ENCODE measurements at regions not wholly inside any gene's neighbourhood (a gene's known extent, or its start where the extent isn't known, plus 50 kb on each side); places are given as distances from the start of the nearest gene placed in this dataset.

DNA sequence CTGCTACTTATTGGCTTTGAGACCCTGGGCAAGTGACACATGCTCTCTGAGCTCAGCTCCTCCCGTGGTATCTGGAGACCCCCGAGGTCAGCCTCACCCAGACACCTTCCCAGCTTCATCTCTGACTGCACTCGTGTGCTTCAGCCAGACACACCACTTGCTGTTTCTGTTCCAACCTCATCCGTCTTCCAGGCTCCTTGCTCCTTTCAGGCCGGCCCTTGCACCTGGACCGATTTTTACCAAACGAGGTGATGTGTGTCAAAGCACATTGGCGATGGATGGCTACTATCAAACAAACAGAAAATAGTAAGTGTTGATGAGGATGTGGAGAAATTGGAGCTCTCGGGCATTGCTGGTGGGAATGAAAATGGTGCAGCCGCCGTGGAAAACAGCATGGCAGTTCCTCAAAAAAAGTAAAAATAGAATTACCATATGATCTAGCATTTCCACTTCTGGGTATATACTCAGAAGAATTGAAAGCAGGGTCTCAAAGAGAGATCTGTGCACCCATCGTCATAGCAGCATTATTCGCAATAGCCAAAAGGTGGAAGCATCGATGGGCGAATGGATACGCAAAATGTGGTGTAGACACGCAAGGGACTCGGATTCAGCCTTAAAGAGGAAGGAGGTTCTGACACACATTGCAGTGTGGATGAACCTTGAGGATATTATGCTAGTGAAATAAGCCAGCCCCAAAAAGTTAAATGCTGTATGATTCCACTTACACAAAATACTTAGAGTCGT is 96.1 kb upstream of the IER5L start:
- DNase-seq: no peak

- DNase-seq: no peak
Measured at GRCh38 chr9:129273136-129273895, 95.3 kb upstream of the IER5L start.

DNA sequence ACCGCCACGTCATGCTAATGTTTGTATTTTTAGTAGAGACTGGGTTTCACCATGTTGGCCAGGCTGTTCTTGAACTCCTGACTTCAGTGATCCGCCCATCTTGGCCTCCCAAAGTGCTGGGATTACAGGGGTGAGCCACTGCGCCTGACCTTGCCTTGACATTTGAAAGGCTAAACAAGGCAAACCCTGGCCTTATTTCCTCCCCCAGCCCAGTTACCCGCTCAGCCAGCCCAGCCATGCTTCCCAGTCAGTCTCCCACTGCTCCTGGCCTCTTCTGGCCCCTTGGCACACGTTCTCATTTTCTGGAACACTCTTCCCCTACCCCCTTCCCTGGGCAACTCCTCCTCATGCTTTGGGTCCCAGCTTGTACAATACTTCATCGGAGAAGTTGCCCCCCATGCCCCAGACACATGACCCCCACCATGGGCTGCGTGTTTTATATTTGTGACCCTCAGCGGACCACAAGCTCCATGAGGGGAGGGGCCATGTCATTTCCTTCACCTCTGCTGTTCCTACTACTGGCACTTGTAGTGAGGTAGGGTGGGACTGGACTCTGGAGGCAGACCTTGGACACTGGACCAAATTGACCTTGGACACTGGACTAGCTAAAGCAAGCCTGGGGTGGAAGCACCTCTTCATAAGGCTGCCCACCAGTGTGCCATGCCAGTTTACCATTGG is 94.4 kb upstream of the IER5L start:
- DNase-seq: no peak

GRCh38 chr9:129270903-129271431 is 92.9 kb upstream of the IER5L start:
- no peak for DNase-seq

DNA sequence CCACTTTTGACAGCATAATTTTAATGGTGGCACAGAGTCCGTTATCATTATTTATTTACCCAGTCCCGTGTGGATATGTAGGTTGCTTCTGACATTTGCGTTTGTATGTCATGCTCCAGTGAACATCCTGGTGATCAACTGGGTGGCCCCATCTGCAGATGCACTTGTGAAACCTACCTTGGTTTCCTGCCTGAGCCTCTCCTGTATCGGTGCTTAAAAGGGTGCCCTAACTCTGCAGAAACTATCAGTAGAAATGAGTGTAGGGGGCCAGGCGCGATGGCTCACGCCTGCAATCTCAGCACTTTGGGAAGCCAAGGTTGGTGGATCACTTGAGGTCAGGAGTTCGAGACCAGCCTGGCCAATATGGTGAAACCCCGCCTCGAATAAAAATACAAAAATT is 92.1 kb upstream of the IER5L start:
- no peak for DNase-seq

DNA sequence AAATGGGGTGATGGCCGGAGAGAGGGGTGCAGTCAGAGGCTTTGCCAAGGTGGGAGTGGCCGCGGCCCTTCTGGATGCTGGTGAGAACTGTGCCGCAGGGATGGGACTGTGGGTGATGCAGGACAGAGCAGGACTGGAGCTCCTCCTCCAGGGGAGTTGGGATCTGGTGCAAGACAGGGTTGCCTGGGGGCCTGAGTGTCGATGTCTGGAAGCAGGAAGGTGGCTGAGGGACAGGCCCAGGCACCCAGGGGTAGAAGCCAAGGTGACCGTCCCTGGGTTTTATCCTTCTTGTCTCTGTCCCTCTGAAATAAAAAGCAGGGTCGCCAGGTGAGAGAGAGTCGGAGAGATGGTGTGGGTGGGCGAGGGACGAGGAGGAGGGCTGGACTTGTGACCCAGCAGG is 89.1 kb upstream of the IER5L start:
- no peak for DNase-seq

GRCh38 chr9:129266536-129266935 is 88.5 kb upstream of the IER5L start:
- DNase-seq: no peak

- DNase-seq: no peak
Measured at GRCh38 chr9:129264388-129264787, 86.3 kb upstream of the IER5L start.

DNA sequence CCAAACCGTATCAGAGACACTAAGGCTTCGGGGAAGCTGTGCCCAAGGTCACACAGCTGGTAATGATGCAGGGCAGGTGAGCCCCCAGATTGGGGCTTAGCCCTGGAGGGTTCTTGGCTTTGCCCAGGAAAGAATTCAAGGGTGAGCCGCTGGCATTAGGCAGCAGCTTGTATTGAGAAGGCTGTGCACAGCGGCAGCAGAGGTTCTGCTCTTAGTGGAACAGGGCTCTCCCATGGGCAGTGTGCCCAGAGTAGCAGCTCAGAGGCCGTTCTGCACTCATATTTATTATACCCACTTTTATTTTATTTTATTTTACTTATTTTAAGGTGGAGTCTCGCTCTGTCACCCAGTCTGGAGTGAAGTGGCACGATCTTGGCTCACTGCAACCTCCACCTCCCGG is 85.8 kb upstream of the IER5L start:
- DNase-seq: no peak

DNA sequence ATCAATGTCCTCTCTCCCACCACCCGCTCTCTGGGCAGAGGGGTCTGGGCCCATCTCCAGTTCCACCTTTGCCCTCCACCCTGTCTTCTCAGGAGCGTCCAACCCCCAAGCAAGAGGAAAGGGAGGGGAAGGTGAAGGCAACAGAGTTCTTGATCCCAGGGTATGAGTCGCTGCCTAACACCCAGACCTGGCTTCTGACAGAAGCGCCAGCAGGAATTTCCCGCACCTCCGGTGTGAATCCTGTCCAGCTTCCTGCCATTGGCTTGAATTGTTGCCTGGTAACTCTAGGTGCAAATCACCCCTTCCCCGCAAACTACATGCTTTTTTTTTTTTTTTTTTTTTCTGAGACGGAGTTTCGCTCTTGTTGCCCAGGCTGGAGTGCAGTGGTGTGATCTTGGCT is 84.2 kb upstream of the IER5L start:
- DNase-seq: no peak

GRCh38 chr9:129259375-129259774 is 81.3 kb upstream of the IER5L start:
- no peak for DNase-seq

- no peak for DNase-seq
Measured at GRCh38 chr9:129258823-129259301, 80.8 kb upstream of the IER5L start.

- DNase-seq: peak; percentile 78
Measured at GRCh38 chr9:129258124-129258822, 80.2 kb upstream of the IER5L start.

- DNase-seq: no peak
Measured at GRCh38 chr9:129256959-129257713, 79.1 kb upstream of the IER5L start.

GRCh38 chr9:129254566-129255287 is 76.7 kb upstream of the IER5L start:
- no peak for DNase-seq

DNA sequence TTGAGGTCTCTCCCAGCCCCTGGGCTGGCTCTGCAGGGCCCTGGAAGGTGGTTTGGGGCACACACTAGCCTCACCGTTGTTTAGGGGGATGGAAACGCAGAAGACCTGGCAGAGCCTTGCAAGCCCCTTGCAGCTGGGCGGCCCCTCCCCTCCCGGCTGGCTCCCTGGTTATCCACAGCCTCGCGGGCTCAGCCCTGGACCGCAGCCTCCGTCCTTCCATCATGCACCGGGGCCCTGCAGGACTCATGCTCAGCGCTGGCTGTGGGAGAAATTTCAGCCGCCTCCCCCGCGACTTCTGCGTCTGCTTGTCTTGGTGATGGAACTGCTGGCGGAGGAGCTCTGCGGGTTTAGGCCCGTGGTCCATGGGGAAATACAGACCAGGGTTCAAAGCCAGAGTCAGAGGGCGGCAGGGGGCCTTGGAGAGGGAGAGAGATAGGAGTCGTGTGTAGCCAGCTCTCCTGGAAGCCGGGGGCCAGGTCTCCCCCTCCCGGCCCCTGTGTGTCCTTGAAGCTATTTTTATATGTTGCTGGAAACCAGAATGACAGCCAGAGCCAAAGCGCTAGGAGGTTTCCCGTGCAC is 75.8 kb upstream of the IER5L start:
- no peak for DNase-seq

- DNase-seq: no peak
Measured at GRCh38 chr9:129252937-129253802, 75.1 kb upstream of the IER5L start.

DNA sequence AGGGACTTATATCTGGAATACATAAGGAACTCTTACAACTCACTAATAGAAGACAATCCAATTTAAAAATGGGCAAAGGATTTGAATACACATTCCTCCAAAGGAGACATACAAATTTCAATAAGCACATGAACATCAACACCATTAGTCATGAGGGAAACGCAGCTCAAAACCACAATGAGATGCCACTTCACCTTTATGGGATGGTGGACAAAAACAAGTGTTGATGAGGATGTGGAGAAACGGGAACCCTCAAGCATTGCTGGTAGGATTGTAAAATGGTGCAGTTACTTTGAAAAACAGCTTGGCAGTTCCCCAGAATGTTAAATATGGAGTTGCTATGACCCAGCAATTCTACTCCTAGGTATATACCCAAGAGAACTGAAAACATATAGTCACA is 72.7 kb upstream of the IER5L start:
- DNase-seq: no peak

DNA sequence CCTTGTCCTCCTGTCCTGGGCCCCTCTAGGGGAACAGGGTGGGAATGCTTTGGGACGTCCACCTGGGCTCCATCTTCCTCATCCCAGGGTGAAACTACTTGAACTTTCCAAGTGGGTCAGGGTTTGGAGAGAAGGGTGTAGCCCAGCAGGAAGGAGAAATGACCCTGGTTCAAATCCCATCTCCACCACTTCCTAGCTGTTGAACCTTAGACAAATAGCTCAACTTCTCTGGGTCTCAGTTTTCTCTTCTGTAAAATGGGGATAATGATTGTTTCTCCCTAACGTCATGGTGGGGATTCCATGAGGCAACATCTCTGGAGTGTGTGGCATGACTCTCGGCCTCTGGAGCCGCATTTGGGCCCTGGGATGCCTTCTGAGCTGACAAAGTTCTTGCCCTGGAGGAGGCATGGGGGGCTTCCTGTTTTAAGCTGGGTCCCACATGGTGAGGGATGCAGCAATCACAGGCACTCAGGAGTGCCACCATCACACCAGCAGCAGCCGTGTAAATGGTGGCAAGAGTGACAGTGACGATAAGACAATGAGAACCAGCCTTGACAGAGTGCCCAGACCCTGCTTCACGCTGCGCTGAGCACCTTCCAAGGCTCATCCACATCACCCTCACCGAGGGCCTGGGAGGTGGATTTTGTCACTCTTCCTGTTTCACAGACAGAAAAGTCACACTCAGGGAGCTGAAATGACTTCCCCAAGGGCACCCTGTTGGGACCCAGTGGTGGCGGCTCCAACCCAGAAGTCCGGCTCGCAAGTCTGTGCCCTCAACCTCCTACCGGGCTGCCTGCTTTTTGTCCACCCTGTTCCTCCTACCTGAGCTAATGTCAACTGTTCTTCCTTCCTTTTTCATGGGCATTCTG is 69.5 kb upstream of the IER5L start:
- DNase-seq: no peak

Data from hematopoietic multipotent progenitor cell treated with erythropoietin and hydrocortisone succinate and interleukin-3 and kit ligand, for 8 days (in vitro differentiated cells).